ENCODE measurements at regions not wholly inside any gene's neighbourhood (a gene's known extent, or its start where the extent isn't known, plus 50 kb on each side); places are given as distances from the start of the nearest gene placed in this dataset.
"Not testable (repeated sequence)": the region's sequence is repeated elsewhere in the genome, so short reads cannot be mapped to it uniquely, and the experiment has no call there.

DNA sequence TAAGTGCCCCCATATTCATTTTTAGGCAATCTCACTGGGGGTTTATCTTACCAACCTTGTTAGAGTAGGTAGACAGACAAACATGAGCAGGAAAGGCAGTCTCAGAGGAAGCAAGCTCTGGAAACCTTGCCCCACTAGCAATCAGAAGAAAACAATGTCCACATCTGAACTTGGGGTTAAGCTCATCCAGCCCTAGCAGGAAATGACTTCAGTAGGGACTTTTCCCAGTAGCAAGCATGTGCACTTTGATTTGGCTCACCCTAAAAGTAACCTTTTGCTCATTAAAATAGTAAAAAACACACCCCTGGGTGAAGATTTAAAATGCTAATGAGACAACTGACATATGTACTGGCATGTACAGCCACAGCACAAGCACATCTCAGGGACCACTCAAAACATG is 175.5 kb downstream of the AKAIN1 start:
- DNase-seq (ENCODE audit: low spot score), result no peak

DNA sequence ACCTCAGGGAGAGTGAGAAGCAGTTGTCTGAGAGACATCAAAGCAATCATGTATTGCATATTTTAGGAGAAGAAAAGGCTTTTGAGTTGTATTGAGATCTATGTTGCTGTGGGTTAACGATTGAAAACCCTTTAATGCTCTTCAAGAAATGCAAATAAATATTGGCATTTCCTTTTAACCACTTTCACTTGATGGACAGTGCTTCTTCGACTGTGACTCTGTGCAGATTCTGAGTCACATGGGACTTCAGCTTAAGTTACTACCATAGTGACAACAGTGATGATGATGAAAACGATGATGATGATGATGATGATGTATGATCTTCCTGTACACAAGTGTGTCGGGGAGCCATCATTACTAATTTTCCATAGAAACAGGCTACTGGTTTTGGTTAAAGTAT is 181.8 kb downstream of the AKAIN1 start:
- DNase-seq (ENCODE audit: low spot score), result no peak

DNA sequence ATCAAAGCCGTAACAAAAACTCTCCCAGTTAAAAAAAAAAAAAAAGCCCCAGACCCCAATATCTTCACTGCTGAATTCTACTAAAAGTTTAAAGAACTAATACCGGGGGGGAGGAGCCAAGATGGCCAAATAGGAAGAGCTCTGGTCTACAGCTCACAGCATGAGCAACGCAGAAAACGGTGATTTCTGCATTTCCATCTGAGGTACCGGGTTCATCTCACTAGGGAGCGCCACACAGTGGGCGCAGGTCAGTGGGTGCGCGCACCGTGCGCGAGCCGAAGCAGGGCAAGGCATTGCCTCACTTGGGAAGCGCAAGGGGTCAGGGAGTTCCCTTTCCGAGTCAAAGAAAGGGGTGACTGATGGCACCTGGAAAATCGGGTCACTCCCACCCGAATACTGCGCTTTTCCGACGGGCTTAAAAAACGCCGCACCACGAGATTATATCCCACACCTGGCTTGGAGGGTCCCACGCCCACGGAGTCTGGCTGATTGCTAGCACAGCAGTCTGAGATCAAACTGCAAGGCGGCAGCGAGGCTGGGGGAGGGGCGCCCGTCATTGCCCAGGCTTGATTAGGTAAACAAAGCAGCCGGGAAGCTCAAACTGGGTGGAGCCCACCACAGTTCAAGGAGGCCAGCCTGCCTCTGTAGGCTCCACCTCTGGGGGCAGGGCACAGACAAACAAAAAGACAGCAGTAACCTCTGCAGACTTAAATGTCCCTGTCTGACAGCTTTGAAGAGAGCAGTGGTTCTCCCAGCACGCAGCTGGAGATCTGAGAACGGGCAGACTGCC is 192.8 kb downstream of the AKAIN1 start:
- DNase-seq (ENCODE audit: low spot score), result not testable (repeated sequence)

DNA sequence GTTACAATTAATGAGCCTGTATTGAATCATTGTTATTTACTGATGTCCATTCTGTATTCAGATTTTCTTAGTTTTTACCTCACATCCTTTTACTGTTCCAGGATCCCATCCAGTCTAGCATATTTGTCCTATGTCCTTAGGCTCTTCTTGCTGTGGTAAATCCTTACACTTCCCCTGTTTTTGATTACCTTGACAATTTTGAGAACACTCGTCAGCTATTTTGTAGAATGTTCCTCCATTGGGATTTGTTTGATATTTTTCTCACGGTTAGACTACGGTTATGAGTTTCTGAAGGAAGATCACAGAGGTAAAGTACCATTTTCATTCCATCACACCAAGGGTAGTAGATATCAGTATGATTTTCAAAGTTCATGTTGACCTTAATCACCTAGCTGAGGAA is 202.3 kb downstream of the AKAIN1 start:
- DNase-seq (ENCODE audit: low spot score), result no peak

DNA sequence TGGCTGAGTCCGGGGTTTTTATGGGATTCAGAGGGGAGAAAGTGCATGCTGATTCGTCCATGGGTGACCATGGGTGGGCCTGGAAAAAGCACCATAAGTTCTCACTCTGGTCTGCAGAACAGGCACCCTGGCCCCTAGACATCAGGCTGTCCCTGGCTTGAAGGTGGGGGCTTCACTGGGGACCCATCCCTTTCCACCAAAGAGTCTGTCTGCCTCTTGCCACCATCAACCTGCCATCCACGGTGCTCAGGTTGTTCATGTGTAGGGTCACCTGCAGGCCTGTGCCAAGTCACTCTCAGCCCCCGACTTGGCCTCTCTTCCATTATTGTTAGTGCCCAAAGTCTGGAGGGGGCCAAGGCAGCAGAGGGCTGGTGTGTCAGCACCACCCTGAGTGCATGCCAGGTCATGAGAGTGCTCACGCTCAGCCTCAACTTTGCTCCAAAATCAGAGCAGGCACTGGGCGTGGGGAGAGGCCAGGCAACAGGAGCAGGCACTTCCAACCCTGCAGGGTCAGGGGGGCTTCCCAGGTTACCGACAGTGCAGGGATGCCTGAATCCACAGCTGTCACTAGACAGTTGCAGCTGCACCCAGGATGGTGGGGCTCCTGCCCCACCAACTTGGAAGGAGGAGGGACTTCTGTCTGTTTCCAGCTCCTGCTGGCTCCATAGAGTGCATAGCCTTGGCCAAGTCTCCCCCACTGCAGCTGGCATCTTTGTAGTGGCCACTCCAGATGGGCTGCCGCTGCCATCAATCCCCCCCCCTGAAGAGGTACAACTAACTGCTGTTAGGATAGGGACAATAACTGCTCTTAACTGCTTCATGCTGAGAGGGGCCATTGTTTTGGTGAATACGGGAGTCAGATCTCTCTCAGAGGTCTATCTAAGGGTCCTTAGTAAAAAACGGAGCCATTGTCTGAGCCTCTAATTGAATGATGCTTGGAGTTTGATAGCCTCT is 209.3 kb downstream of the AKAIN1 start:
- DNase-seq (ENCODE audit: low spot score), result no peak

DNA sequence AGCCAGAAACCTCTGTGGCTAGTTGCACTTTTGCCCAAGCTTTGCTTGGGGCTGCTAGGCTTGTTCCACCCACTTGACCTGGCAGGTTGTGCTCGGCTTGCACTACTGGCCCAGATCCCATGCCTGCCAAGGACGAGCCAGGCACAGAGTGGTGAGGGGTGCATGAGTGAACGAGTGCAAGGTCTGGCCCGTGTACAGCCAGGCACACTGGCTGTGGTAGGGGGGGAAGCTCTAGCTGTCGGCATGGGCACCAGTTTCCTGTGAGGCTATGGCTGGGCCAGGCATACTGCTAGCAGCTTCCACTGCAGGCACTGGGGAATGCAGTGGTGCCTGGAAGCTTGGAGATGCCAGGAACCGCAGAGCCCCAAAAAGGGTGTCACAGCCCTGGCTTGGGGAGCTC is 210.4 kb downstream of the AKAIN1 start:
- DNase-seq (ENCODE audit: low spot score), result no peak

DNA sequence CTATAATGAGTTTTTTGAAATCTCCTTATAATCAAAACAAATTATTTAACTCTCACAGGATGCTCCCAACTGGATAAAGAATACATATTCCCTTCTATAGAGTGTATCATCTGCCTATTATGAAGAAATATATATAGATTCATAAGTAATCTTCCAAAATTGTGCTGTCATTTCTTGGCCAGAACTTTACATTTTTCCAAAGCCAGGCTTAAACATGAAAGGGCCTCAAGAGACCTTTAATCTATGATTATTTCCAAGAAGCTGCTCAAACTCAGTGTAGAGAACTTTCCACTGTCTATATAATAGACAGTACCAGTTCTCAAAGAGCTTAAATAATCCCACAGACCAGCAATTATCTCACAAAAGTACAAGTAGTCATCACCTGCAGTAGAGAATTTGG is 211.0 kb downstream of the AKAIN1 start:
- no peak for DNase-seq (ENCODE audit: low spot score)

DNA sequence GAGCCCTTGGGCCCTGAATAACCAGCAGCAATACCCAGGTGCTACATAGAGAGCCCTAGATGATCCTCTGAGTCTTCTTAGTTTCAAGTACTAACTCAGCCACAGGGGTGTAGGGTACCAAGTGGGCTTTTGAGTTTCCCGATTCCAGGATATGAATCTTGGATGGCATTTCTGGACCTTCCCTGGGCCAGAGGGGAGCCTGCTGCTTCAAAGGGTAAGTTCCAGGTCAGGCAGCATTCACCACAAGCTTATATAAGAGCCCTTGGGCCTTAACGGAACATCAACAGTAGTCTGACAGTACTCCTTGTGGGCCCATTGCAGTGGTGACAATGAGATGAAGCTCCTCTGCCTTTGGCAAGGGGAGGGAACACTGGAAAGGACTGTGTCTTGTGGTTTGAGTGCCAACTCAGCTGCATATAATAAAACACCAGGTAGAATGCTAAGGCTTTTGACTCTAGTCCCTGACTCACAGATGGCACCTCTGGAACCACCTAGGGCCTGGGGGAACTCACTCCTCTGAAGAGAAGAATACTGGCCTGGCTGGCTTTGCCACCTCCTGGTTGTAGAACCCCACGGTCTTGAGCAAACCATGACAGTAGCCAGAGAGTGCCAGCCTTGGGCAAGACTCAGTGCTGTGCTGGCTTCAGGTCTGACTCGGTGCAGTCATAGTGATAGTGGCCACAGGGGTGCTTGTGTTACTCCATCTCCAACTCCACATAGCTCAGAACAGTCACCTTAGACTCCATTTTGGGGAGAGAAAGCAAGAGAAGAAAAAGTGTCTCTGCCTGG is 235.7 kb downstream of the AKAIN1 start:
- no peak for DNase-seq (ENCODE audit: low spot score)

DNA sequence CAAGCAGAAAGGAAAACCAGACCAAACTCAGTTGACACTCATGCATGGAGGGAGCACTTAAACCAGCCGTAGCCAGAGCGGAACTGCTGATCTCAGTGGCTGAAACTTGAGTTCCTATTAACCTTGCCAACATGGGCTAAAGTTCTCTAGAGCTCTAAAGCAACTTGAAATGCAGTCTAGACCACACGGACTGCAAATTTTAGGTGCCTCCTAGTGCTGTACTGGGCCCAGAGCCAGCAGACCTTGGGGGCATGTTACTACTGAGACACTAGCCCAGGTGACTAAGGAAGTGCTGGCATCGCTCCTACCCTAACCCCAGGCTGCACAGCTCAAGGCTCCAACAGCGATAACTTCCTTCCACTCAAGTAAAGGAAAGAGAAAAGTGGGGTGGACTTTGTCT is 236.5 kb downstream of the AKAIN1 start:
- no peak for DNase-seq (ENCODE audit: low spot score)

DNA sequence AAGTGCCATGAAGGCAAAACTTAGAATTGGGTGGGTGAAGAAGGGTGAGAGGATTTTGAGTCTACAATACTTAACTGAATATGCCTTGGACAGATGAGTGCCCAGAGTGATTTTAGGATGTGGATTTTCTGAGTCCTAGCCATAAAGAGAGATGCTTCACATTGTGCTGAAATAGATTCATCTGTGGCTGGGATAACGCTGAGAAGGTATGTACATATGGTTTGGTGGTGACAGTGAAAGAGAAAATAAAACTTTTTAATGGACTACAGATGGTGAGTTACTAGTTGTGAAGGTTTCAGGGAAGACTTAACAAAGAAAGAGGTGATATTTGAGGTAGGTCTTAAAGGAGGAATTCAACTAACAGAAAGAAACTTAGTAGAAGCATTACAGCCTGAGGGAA is 265.8 kb downstream of the AKAIN1 start:
- no peak for DNase-seq (ENCODE audit: low spot score)

DNA sequence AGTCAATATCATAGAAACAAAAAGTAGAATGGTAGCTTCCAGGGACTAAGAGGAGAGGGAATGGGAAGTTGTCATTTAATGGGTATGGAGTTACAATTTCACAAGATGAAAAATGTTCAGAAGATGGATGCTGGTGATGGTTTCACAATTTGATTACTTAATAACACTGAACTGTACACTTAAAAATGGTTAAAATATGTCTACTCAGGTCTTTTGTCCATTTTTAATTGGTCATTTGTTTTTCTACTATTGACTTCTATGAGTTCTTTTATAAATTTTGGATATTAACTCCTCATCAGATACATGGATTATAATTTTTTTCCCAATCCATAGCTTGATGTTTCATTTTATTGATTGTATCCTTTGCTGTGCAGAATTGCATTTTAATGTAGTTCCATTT is 275.5 kb downstream of the AKAIN1 start:
- no peak for DNase-seq (ENCODE audit: low spot score)

DNA sequence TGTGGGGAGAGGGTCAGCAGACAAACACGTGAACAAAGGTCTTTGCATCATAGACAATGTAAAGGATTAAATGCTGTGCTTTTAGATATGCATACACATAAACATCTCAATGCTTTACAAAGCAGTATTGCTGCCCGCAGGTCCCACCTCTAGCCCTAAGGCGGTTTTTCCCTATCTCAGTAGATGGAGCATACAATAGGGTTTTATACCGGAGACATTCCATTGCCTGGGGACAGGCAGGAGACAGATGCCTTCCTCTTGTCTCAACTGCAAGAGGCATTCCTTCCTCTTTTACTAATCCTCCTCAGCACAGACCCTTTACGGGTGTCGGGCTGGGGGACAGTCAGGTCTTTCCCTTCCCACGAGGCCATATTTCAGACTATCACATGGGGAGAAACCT is 279.5 kb downstream of the AKAIN1 start:
- DNase-seq (ENCODE audit: low spot score), result not testable (repeated sequence)

DNA sequence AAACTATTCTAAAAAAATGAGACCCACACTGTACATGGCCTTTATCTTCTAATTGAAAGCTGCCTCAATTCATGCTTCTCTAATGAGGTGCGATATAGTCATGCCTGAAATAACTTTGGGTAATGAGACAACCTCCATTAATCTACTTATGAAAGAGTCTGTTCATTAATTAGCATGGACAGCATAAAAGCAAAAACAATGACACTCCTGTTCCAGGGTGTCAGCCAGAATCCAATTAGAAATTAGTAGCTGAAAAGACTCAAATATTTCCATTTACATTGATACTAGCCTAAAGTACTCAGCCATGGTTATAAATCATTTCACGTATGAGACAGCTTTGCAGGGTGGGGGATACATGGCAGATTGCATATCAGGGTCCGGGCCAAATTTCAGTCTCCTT is 288.7 kb downstream of the AKAIN1 start:
- DNase-seq (ENCODE audit: low spot score), result no peak

DNA sequence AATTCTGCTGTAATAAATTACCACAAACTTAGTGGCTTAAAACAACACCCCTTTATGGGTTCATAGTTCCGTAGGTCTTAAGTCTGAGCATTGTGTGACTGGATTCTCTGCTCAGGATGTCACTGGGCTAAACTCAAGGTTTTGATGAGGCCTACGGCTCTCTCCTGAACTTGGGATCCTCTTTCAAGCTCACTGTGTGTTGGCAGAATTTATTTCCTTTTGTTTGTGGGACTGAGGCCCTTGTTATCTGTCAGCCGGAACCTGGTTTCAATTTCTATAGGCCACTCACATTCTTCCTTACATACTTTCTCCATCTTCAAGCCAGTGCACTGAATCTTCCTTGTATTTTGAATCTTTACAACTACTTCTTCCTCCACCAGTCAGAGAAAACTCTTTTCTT is 290.2 kb downstream of the AKAIN1 start:
- DNase-seq (ENCODE audit: low spot score), result no peak

DNA sequence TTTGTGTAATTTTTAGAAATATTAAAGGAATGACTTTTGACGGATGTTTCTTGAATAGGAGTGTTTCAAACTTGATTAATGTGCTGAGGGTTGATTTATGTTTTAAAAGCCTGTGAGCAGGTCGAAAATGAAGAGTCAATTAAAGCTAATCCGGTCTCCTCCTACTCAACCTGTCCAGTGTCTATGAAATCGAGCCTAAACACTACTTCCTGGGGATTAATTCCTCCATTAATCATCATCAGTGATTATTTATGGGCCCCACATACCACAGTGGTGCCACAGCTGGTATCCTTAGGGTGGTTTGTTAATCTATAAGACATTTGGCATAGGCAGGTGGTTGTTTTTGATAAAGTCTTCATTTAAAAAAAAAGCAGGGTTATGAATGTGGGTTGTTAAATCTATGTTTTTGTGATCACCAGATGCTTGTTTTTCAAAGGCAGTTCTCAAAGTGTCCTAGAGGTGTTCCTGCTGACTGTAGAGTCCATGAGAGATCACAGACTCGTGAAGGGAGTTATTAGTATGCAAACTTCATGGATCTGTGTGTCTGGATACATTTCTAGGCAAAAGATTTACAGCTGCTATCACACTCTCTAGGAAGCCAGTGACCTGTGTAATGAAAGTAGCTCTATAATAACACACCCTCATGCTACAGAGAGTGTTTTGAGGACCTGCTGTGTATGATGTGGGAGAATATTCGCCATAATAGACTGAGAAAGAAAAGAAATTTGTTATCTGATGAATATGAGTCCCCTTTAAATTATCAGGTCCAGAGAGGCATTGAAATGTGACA is 308.6 kb downstream of the AKAIN1 start:
- no peak for DNase-seq (ENCODE audit: low spot score)

DNA sequence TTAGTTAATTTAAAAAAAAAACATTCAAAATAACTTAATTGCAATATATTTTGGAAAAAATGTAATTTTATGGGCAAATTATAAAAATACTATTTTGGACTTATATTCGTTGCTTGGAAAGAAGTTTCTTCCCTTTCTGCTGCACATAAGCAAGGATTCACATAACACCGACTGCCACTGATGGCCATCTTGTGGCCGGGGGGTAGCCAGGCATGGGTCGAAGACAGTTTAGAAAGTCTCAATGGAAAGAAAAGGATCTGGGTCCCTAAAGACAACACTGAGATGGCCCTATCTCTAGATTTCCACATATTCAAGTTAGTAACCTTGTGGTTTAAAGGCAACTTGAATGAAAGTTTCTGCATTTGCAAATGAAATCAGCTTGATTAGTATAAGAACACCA is 318.6 kb downstream of the AKAIN1 start:
- no peak for DNase-seq (ENCODE audit: low spot score)

DNA sequence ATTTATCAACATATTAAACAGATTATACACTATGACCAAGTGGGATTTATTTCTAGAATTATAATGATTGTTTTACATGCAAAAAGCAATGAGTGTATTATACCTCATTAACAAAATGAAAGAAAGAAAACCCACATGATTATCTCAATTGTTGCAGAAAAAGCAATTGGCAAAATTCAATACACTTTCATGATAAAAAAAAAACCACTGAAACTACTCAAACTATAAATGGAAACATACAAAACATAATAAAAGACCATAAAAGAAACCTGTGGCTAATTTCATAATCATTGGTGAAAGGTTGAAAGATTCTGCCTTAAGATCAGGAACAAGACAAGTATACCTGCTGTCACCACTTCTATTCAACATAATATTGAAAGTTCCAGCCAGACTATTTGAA is 325.9 kb downstream of the AKAIN1 start:
- DNase-seq (ENCODE audit: low spot score), result no peak

DNA sequence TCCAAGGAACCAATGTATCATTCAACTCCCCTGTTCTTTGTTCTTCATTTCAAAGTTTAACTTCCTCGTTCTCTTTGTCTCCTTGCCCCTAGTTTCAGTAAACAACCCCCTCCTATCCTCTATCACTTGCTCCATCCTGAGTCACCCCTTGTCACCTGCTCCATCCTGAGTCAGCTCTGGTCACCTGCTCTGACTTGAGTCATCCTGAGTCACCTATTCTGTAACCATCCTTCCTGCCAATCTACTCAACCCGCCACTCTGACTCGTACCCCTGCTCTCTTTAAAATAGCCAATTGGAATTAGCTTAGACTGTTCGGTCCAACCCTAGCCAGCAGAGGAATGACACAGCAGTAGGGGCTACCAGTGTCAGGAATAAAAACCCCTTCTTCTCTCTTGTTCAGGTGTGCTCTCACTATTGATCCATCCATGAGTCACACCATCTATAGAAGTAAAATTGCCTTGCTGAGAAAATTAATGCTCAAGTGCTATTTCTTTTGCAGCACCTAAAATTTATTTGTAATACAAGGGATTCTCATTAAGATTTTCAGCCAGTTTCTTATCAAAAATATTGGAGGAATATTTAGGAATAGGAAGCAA is 326.8 kb downstream of the AKAIN1 start:
- no peak for DNase-seq (ENCODE audit: low spot score)

DNA sequence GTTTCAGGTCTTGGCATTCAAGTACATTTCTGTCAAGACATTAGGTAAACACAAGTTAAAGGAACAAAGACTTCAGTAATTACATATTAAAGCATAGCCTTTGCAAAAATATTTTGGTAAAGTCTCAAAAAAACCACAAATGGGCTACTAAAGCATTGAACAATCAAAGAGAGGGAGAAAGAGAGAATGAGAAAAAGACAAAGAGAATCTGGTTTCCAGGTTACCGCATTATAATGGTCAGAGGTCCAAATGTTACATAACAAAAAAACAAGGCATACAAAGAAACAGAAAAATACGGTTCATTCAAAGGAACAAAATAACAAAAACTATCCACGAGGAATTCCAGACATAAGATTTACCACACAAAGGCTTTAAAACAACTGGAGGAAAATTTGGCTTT is 327.9 kb downstream of the AKAIN1 start:
- no peak for DNase-seq (ENCODE audit: low spot score)

DNA sequence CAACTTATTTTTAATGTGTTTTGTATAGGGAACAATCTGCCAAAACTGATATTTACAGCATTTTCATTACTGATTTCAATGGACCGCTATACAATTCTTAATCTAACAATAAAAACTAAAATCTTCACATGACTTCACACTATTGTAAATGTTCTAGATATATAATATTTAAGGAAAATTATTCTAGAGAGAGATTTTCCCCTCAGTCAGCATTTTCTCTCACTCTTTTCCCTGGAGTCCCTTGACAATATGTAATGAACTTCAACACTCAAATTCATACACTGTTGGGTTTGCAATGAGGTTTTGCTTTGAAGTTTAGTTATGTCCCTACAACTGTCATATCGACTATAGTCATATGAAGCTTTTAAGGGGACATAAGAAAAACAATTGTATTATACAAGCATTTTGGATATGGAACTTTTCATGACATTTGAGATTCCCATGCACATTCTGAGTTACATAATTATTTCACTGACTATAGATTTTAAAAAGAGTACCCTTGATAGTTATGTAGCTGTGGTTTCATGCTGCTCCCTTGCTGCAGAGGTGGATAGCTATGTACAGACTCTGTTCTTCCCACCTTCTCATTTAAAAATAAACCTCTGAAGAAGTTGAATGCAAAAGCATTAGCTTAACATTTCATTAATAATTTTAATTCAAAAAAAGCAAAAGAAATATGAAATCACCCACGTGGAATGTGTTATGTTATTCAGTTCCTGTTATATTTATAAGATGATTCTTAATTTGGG is 338.5 kb downstream of the AKAIN1 start:
- no peak for DNase-seq (ENCODE audit: low spot score)

DNA sequence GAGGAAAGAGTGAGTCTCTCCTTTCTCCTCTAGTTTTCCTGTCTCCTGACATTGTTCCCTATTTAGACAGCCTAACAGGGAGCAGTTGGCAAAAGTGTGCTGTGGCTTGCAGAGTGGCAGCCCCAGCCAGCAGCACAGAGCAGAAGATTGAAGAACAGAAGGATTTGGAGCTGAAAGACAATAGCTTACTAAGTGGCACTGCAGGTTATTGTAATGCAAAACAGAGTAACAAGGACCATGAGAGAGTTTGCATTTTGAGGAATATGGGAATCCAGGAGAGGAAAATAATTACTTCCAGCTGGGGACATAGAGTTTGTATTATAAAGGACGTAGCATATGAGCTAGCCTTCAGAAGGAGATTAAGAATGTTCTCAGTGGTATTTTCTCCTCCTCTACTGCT is 342.4 kb downstream of the AKAIN1 start:
- DNase-seq (ENCODE audit: low spot score), result no peak
